ENCODE measurements at regions not wholly inside any gene's neighbourhood (a gene's known extent, or its start where the extent isn't known, plus 50 kb on each side); places are given as distances from the start of the nearest gene placed in this dataset.

DNA sequence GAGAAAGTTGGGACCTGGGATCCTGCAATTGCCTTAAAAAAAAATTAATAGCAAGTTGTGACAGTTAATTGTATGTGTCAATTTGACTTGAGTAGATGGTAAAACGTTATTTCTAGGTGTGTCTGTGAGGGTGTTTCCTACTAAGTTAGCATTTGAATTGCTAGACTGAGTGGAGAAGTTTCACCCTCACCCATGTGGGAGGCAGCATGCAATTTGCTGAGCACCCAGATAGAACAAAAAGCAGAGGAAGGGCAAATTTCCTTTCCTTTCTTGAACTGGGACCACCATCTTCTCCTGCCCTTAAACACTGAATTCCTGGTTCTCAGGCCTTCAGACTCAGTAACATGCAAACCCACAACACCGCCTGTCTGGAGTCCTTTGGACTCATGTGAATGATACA lies 455.7 kb downstream of the GALR1 start:
- H3K9me3 ChIP-seq, result no peaks in the 10 kb centered on the region
- no peaks in the 10 kb centered on the region for H3K27me3 ChIP-seq
- intact Hi-C loops (cut with DNase I; ENCODE audit: low total_unique reads), result no loop called here
- 15 to 56% methylated on average over 1 to 2 of the region's 2 CpGs for WGBS, 2 donors (ENCODE audit: low coverage in 1 of 2)
- no peak for DNase-seq
- no peak overlapping the region for H3K4me3 ChIP-seq
- H3K4me1 ChIP-seq, result no peaks in the 10 kb centered on the region
- in situ Hi-C loops (cut with MboI; ENCODE audit: low pct_ligation_motif_present in 1 of 4, low pct_unique_long_range_greater_than_20kb in 1 of 4, low sequenced_read_pairs in 3 of 4), result no loop called here
- no peak overlapping the region for H3K27ac ChIP-seq
- TF ChIP-seq EP300 (IDR thresholded peaks at IDR 0.05; ENCODE audit: low read depth) (no peak), POLR2AphosphoS5 (IDR thresholded peaks at IDR 0.05) (no peak), POLR2A (IDR thresholded peaks at IDR 0.05) (no peak)
- TF ChIP-seq, protein P1, sequence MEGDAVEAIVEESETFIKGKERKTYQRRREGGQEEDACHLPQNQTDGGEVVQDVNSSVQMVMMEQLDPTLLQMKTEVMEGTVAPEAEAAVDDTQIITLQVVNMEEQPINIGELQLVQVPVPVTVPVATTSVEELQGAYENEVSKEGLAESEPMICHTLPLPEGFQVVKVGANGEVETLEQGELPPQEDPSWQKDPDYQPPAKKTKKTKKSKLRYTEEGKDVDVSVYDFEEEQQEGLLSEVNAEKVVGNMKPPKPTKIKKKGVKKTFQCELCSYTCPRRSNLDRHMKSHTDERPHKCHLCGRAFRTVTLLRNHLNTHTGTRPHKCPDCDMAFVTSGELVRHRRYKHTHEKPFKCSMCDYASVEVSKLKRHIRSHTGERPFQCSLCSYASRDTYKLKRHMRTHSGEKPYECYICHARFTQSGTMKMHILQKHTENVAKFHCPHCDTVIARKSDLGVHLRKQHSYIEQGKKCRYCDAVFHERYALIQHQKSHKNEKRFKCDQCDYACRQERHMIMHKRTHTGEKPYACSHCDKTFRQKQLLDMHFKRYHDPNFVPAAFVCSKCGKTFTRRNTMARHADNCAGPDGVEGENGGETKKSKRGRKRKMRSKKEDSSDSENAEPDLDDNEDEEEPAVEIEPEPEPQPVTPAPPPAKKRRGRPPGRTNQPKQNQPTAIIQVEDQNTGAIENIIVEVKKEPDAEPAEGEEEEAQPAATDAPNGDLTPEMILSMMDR (IDR thresholded peaks at IDR 0.05), result no peak
- H3K36me3 ChIP-seq, result no peaks in the 10 kb centered on the region

- WGBS, 2 donors (ENCODE audit: low coverage in 1 of 2), result 16 to 43% methylated on average over 3 to 4 of the region's 4 CpGs
- H3K9me3 ChIP-seq, result no peaks in the 10 kb centered on the region
- in situ Hi-C loops (cut with MboI; ENCODE audit: low pct_ligation_motif_present in 1 of 4, low pct_unique_long_range_greater_than_20kb in 1 of 4, low sequenced_read_pairs in 3 of 4) (no loop called here), intact Hi-C loops (cut with DNase I; ENCODE audit: low total_unique reads) (no loop called here)
- no peak overlapping the region for H3K27ac ChIP-seq
- H3K36me3 ChIP-seq, result no peaks in the 10 kb centered on the region
- H3K27me3 ChIP-seq, result no peaks in the 10 kb centered on the region
- no peak for DNase-seq
- no peaks in the 10 kb centered on the region for H3K4me1 ChIP-seq
- no peak overlapping the region for H3K4me3 ChIP-seq
- TF ChIP-seq POLR2A (IDR thresholded peaks at IDR 0.05), result no peak
- TF ChIP-seq, protein P1 (IDR thresholded peaks at IDR 0.05), result no peak
- no peak for TF ChIP-seq POLR2AphosphoS5 (IDR thresholded peaks at IDR 0.05)
- TF ChIP-seq EP300 (IDR thresholded peaks at IDR 0.05; ENCODE audit: low read depth), result no peak
Measured at GRCh38 chr18:77708826-77709506, 459.3 kb downstream of the GALR1 start.

- 31 to 40% methylated on average over 3 of the region's 3 CpGs for WGBS, 2 donors (ENCODE audit: low coverage in 1 of 2)
- Histone ChIP-seq H3K4me3 (no peak overlapping the region), H3K27me3 (no peaks in the 10 kb centered on the region), H3K27ac (no peak overlapping the region), H3K9me3 (no peaks in the 10 kb centered on the region), H3K36me3 (no peaks in the 10 kb centered on the region), H3K4me1 (no peaks in the 10 kb centered on the region)
- in situ Hi-C loops (cut with MboI; ENCODE audit: low pct_ligation_motif_present in 1 of 4, low pct_unique_long_range_greater_than_20kb in 1 of 4, low sequenced_read_pairs in 3 of 4) (no loop called here), intact Hi-C loops (cut with DNase I; ENCODE audit: low total_unique reads) (no loop called here)
- TF ChIP-seq POLR2A (IDR thresholded peaks at IDR 0.05) (no peak), POLR2AphosphoS5 (IDR thresholded peaks at IDR 0.05) (no peak), EP300 (IDR thresholded peaks at IDR 0.05; ENCODE audit: low read depth) (no peak)
- TF ChIP-seq, protein P1 (IDR thresholded peaks at IDR 0.05), result no peak
- no peak for DNase-seq
Measured at GRCh38 chr18:77711096-77711495, 461.4 kb downstream of the GALR1 start.

DNA sequence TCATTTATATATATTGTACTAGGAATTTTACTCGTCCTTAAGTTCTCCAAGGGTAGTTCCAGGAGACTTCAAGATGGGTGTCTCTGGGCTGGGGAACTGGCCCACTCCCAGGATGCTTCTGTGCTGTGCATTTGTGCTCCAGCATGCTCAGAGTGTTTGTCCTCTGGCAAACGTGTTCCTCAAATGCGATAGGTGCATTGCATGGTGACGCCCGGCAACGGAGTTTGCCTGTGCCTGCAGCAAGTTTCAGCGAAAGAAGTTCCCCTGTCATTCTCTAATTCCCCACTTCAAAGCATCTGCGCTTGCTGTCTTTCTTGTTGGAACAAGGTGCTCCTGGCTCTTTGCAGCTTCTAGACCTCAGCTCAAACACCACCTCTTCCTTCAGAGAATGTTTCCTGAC lies 465.1 kb downstream of the GALR1 start:
- Histone ChIP-seq H3K27me3 (no peaks in the 10 kb centered on the region), H3K36me3 (no peaks in the 10 kb centered on the region), H3K4me3 (no peak overlapping the region), H3K9me3 (no peaks in the 10 kb centered on the region), H3K4me1 (no peaks in the 10 kb centered on the region), H3K27ac (no peak overlapping the region)
- TF ChIP-seq, protein P1 (IDR thresholded peaks at IDR 0.05), result no peak
- TF ChIP-seq POLR2A (IDR thresholded peaks at IDR 0.05) (no peak), POLR2AphosphoS5 (IDR thresholded peaks at IDR 0.05) (no peak), EP300 (IDR thresholded peaks at IDR 0.05; ENCODE audit: low read depth) (no peak)
- intact Hi-C loops (cut with DNase I; ENCODE audit: low total_unique reads), result no loop called here
- 42 to 70% methylated on average over 2 to 8 of the region's 8 CpGs for WGBS, 2 donors (ENCODE audit: low coverage in 1 of 2)
- in situ Hi-C loops (cut with MboI; ENCODE audit: low pct_ligation_motif_present in 1 of 4, low pct_unique_long_range_greater_than_20kb in 1 of 4, low sequenced_read_pairs in 3 of 4), result no loop called here
- DNase-seq, result no peak
